Stimulated activated CD8-positive, alpha-beta memory T cell treated with anti-CD3 and anti-CD28 coated beads, Interleukin-4, amount 100 ng/mL, for 24 hours (primary cell): ENCODE measurements at regions not wholly inside any gene's neighbourhood (a gene's known extent, or its start where the extent isn't known, plus 50 kb on each side); places are given as distances from the start of the nearest gene placed in this dataset.

Experiments used
- DNase-seq: peaks from one replicate; pipeline ENCODE4 v3.0.0-alpha.2; 2020; ENCODE audit warnings: low read depth

- DNase-seq: no peak
Measured at GRCh38 chr6:160899671-160900430, 91.7 kb upstream of the MAP3K4 start.

GRCh38 chr6:160911949-160912348 is 79.6 kb upstream of the MAP3K4 start:
- DNase-seq: no peak

GRCh38 chr6:160912411-160912810 is 79.2 kb upstream of the MAP3K4 start:
- DNase-seq: no peak

GRCh38 chr6:160917572-160917971 is 74.0 kb upstream of the MAP3K4 start:
- DNase-seq: no peak

GRCh38 chr6:160919723-160920440 is 71.7 kb upstream of the MAP3K4 start:
- no peak for DNase-seq

GRCh38 chr6:160921095-160921494 is 70.5 kb upstream of the MAP3K4 start:
- DNase-seq: no peak

- no peak for DNase-seq
Measured at GRCh38 chr6:160926281-160927276, 65.0 kb upstream of the MAP3K4 start.

- DNase-seq: no peak
Measured at GRCh38 chr6:160927416-160927815, 64.2 kb upstream of the MAP3K4 start.

GRCh38 chr6:160929361-160929760 is 62.2 kb upstream of the MAP3K4 start:
- DNase-seq: no peak

- DNase-seq: no peak
Measured at GRCh38 chr6:160929831-160930230, 61.7 kb upstream of the MAP3K4 start.

GRCh38 chr6:160930547-160931377 is 60.8 kb upstream of the MAP3K4 start:
- DNase-seq: peak; percentile 42

GRCh38 chr6:160931378-160932310 is 59.9 kb upstream of the MAP3K4 start:
- no peak for DNase-seq

- no peak for DNase-seq
Measured at GRCh38 chr6:160933256-160933655, 58.3 kb upstream of the MAP3K4 start.

- no peak for DNase-seq
Measured at GRCh38 chr6:160934157-160934556, 57.4 kb upstream of the MAP3K4 start.

- DNase-seq: no peak
Measured at GRCh38 chr6:160940197-160940596, 51.4 kb upstream of the MAP3K4 start.
